NCI-H748 (cell line): ENCODE measurements at regions not wholly inside any gene's neighbourhood (a gene's known extent, or its start where the extent isn't known, plus 50 kb on each side); places are given as distances from the start of the nearest gene placed in this dataset.
"Not testable (repeated sequence)": the region's sequence is repeated elsewhere in the genome, so short reads cannot be mapped to it uniquely, and the experiment has no call there.

Experiments
- DNase-seq: peaks from one replicate; lab custom pipeline; 2025; ENCODE audit not compliant: unreplicated experiment; lab: John Stamatoyannopoulos, UW

DNA sequence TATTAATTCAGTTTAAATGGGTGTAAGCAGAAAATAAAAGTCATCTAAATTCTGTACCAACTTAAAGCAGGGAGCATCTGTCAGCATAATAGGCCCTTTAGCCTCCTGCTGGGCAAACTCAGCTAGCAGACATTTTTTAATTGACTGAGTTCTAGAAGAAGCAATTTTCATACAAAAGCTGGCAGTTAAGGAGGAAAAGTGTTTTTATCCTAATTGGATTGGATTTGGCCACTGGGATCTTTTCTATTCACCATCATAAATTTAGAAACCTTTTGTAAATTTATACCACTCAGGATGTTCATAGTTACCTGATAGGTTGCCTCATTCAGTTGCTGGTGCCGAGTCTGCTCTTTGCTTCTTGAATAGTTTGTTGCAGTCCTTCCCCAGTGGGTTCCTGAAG, 262.7 kb upstream of the FSIP2 start:
- peak; percentile 93 for DNase-seq

GRCh38 chr2:185477452-185477851, 261.2 kb upstream of the FSIP2 start:
- DNase-seq: no peak

DNA sequence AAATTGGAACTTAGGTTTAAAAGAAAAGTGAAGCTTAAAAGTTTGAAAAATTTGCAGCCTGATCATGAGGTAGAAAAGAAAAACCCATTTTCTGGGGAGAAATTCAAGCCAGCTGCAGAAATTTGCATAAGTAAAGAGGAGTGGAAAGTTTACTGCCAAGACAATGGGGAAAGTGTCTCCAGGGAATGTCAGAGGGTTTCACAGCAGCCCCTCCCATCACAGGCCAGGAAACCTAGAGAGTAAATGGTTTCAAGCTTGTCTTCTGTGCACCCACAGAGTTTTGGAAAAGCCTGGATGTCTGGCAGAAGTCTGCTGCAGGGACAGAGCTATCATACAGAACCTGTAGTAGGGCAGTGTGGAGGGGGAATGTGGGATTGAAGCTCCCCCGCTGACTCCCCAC, 254.0 kb upstream of the FSIP2 start:
- no peak for DNase-seq

GRCh38 chr2:185502351-185502750, 236.3 kb upstream of the FSIP2 start:
- DNase-seq: no peak

GRCh38 chr2:185507719-185508118, 230.9 kb upstream of the FSIP2 start:
- DNase-seq: peak; percentile 17

- no peak for DNase-seq
Measured at GRCh38 chr2:185510060-185510459, 228.5 kb upstream of the FSIP2 start.

DNA sequence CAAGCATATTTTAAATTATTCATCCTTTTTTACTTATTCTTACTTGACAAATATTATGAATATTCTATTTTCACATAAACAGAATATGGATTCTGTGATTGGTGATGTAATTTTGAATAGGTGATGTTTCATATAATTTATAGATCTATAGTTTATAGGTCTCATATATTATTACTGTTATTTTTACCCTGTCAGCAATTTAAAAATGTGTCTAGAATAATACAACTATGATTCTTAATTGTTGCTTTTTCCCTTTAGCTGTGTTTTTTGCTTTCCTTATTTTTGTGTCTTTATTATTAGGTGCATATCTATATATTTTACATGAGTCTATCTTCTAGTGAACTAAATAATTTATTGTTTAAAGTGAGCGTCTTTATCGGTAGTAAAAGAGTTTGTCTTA, 226.7 kb upstream of the FSIP2 start:
- DNase-seq: no peak

DNA sequence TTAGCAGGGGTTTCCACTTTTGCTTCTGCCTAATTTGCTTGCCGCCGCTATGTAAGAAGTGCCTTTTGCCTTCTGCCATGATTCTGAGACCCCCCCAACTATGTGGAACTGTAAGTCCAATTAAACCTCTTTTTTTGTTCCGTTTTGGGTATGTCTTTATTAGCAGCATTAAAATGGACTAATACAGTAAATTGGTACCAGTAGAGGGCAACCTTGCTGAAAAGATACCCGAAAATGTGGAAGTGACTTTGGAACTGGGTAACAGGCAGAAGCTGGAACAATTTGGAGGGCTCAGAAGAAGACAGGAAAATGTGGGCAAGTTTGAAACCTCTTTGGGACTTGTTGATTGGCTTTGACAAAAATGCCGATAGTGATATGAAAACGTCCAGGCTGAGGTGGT, 216.1 kb upstream of the FSIP2 start:
- DNase-seq: peak; percentile 23

DNA sequence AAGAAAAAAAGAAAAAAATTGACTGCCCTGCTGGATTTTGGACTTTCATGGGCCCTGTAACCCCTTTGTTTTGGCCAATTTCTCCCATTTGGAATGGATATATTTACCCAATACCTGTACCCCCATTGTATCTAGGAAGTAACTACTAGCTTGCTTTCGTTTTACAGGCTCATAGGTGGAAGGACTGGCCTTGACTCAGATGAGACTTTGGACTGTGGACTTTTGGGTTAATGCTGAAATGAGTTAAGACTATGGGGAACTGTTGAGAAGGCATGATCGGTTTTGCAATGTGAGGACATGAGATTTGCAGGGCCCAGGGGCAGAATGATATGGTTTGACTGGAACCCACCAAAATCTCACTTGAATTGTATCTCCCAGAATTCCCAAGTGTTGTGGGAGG, 214.4 kb upstream of the FSIP2 start:
- not testable (repeated sequence) for DNase-seq

DNA sequence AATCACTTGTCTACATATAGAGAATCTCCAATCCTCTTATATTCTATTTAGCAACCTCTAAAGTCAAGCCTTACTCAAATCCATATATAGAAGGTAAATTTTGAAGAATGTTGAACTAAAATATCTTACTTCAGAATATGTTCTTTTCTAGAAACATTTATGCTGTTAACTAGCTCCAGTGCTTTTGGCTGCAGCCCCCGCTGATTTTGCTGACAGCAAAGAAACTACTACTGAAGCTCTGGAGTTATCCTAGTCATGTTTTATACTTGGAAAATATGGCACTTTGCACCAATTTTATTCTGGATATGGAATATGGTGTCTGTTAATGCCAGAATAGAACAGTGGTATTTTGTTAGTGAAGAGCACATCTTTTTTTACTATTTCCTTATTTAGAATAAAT, 212.4 kb upstream of the FSIP2 start:
- DNase-seq: no peak

- DNase-seq: no peak
Measured at GRCh38 chr2:185531721-185532120, 206.9 kb upstream of the FSIP2 start.

GRCh38 chr2:185537689-185538088, 200.9 kb upstream of the FSIP2 start:
- DNase-seq: no peak

GRCh38 chr2:185567196-185567595, 171.4 kb upstream of the FSIP2 start:
- DNase-seq: no peak

DNA sequence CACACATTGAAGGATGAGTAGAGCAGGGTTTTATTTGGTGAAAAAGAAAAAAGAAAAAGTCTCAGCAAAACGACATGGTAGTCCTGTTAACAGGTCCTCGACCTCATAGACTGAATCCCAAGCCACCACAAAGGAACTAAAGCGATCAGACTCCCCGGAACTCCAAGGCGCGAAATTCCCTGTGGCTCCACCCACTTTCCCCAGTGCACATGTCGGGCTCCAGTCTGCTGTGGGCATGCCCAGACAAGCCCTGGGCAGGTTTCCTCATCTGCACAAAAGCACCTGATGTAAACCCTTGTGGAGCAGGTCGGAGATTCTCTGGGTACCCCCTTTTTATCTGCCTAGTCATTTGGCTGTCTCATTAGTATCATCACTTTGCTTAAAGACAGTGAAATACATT, 170.7 kb upstream of the FSIP2 start:
- DNase-seq: no peak

DNA sequence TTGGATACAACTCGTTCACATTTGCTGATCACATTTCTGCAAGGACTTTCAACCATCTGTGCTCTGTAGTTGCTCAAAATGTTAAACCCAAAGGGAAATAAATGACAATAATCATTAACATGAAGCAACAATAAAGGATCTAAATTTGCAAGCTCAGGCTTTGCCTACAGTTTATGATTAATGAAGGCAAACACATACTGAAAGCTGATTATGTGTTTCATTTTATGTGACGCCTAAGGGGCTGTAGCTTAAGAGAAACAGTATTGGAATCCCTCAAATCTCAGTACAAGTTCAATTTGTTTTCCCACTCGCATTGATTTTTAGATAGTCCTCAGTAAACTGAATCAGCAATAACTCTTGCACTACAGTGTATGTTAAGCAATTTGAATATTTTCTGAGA, 160.3 kb upstream of the FSIP2 start:
- no peak for DNase-seq

DNA sequence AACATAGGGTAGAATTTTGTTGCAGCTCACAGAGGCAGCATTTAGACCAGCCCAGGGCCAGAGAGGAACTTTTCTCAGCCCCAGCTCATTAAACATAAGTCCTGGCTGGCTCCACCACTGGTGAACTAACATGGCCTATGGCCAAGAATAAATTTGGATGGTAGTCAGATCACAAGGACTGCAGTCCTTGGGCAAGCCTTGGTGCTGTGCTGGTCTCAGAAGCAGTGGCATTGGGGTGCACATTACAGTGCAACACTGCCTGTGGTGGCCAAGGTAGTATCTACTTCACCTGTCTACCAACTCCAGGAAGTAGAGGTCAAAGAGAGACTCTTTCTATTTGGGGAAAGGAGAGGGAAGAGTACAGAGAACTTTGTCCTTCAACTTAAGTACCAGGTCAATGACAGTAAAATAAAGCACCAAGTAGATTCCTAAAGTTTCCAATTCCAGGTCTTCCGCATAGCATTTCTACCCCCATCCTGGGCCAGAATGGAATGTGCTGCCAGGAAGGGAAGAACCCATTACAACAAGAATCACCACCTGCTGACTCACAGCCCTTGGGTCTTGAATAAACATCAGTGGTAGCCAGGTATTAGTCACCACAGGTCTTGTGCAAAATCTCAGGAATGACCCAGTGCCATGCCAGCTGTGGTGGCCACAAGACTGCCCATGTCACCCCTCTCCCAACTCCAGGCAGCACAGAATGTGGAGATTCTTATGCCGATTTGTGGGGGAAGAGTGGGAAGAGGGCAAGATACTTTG, 155.4 kb upstream of the FSIP2 start:
- no peak for DNase-seq

GRCh38 chr2:185585165-185585564, 153.4 kb upstream of the FSIP2 start:
- not testable (repeated sequence) for DNase-seq

DNA sequence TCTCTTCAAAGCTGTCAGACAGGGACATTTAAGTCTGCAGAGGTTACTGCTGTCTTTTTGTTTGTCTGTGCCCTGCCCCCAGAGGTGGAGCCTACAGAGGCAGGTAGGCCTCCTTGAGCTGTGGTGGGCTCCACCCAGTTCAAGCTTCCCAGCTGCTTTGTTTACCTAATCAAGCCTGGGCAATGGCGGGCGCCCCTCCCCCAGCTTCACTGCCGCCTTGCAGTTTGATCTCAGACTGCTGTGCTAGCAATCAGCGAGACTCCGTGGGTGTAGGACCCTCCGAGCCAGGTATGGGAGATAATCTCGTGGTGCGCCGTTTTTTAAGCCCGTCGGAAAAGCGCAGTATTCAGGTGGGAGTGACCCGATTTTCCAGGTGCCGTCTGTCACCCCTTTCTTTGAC, 147.3 kb upstream of the FSIP2 start:
- not testable (repeated sequence) for DNase-seq

DNA sequence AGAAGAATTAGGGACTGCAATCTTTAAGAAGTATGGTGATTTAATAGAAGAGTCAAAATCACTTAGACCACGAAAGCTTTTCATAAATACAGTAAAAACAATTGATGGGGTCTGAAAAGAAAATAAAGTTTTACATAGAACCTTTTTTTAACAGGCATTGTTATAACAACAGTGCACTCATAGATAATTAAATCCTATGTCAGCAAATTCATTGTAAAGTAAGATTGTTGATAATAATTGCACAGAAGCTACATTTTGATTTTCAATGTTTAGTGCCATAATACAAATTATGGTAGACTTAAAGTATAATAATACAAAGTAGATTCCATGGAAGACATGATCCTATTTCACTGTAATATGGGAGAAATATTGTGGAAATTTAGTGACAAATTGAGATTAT, 130.7 kb upstream of the FSIP2 start:
- DNase-seq: no peak

DNA sequence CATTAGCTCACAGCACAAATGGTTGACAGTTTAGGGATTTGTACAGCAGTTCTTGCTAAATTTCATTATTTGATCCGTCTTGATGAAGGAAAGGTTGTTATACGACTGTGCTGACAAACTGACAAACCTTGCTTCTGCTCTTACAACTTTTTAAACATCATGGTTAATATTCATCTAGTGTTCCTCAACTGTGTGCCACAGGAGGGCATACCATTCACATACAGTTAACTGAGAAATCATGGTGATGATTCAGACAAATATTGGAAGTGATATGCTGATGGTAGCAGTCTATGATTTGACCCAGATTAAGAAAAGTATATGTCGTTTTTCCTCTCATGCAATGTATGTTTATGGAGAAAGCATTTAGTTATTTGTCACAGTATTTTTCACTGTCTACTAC, 129.8 kb upstream of the FSIP2 start:
- peak; percentile 52 for DNase-seq

GRCh38 chr2:185610301-185610700, 128.3 kb upstream of the FSIP2 start:
- no peak for DNase-seq

GRCh38 chr2:185618625-185619024, 120.0 kb upstream of the FSIP2 start:
- DNase-seq: peak; percentile 20

DNA sequence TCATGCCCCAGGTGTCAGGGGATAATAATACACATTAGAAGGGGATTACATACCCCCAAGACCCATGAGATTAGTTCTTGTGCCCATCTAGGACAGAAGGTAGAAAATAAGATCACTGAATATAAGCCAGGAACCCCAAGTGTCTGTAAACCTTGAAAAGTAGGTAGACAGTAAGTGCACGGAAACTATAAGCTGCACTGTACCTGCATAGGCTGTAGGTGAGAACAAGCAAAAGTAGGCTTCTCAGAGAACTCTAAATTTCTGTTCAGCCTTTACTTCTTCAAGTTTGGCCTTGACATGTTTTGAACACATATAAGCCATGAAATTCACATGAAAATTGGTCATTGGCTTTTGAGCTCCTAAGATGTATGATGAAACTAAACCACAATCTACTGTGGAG, 113.0 kb upstream of the FSIP2 start:
- no peak for DNase-seq
